OCI-LY7 (cell line): ENCODE measurements at regions not wholly inside any gene's neighbourhood (a gene's known extent, or its start where the extent isn't known, plus 50 kb on each side); places are given as distances from the start of the nearest gene placed in this dataset.

ENCODE experiments used
- BruUV-seq: library from RNA; stranded (reverse); fragments of 400-500 nt; replicated peaks from 2 replicates; lab custom pipeline; 2021; lab: Mats Ljungman, UMichigan
- CTCF ChIA-PET: fragments of 300-600 bp; sonication (Branson Sonifier 250); formaldehyde crosslinking; loops from one replicate; lab custom pipeline; 2022; ENCODE audit warnings: antibody characterized with exemption; ENCODE audit not compliant: unreplicated experiment; lab: Charles Lee
- POLR2A ChIA-PET: fragments of 300-600 bp; sonication (Branson Sonifier 250); formaldehyde crosslinking; loops from one replicate; lab custom pipeline; 2022; ENCODE audit warnings: antibody characterized with exemption; lab: Charles Lee
- DNase-seq: peaks from one replicate; pipeline ENCODE4 v3.0.0-alpha.2; 2015; ENCODE audit warnings: low spot score
- H2AFZ ChIP-seq: fragments of 200-600 bp; sonication (generic), shearing (Covaris generic); 2 replicates; pipeline ENCODE4 v1.6.1; 2014; ENCODE audit warnings: mild to moderate bottlenecking, antibody characterized with exemption, low read length, moderate library complexity
- H3K27ac ChIP-seq: fragments of 200-600 bp; sonication (generic); 2 replicates; pipeline ENCODE4 v1.5.1; 2014; ENCODE audit warnings: mixed run types, low read depth, mild to moderate bottlenecking, moderate library complexity, low read length, inconsistent platforms; ENCODE audit not compliant: poor library complexity, severe bottlenecking
- H3K36me3 ChIP-seq: fragments of 200-600 bp; sonication (generic); 2 replicates; pipeline ENCODE4 v1.6.1; 2014; ENCODE audit warnings: mild to moderate bottlenecking, antibody characterized with exemption, low read length, moderate library complexity, mixed read lengths; ENCODE audit not compliant: insufficient read depth
- H3K4me1 ChIP-seq: fragments of 200-600 bp; sonication (generic); 2 replicates; pipeline ENCODE4 v1.5.1; 2014; ENCODE audit warnings: mild to moderate bottlenecking, low read length; ENCODE audit not compliant: insufficient read depth, poor library complexity, severe bottlenecking
- H3K4me2 ChIP-seq: fragments of 200-600 bp; sonication (generic); 2 replicates; pipeline ENCODE4 v1.6.1; 2014; ENCODE audit warnings: mild to moderate bottlenecking, low read length
- H3K4me3 ChIP-seq: fragments of 200-600 bp; sonication (generic); 2 replicates; pipeline ENCODE4 v1.5.1; 2014; ENCODE audit warnings: mild to moderate bottlenecking, low read depth, low read length; ENCODE audit not compliant: poor library complexity, severe bottlenecking
- H3K79me2 ChIP-seq: fragments of 200-600 bp; sonication (generic); 2 replicates; pipeline ENCODE4 v1.6.1; 2016; ENCODE audit warnings: low read depth, mild to moderate bottlenecking, low read length, moderate library complexity, mixed read lengths; ENCODE audit not compliant: insufficient read depth
- H3K9me2 ChIP-seq: fragments of 200-600 bp; sonication (generic); 2 replicates; pipeline ENCODE4 v1.6.1; 2016; ENCODE audit warnings: mild to moderate bottlenecking, low read length, mixed read lengths; ENCODE audit not compliant: insufficient read depth
- H3K9me3 ChIP-seq: fragments of 200-600 bp; sonication (generic); 2 replicates; pipeline ENCODE4 v1.6.1; 2014; ENCODE audit warnings: mild to moderate bottlenecking, mixed run types, low read length, mixed read lengths
- H4K20me1 ChIP-seq: fragments of 200-600 bp; sonication (generic); 2 replicates; pipeline ENCODE4 v1.6.1; 2014; ENCODE audit warnings: mild to moderate bottlenecking, antibody characterized with exemption, low read length, moderate library complexity, mixed read lengths; ENCODE audit not compliant: insufficient read depth
- EZH2phosphoT487 ChIP-seq: fragments of 200-600 bp; sonication (generic); IDR thresholded peaks from 2 replicates; pipeline ENCODE4 v1.6.1; 2018; ENCODE audit warnings: low read depth, borderline replicate concordance, mild to moderate bottlenecking, mixed run types, antibody characterized with exemption, low read length, moderate library complexity, mixed read lengths
- intact Hi-C: fragments of 100-400 bp; cut with micrococcal nuclease; formaldehyde crosslinking; loops from one replicate; pipeline ENCODE4 v1.10.0; 2022; ENCODE audit not compliant: unreplicated experiment
- TF ChIP-seq, protein P1 (sequence below): fragments of 200-600 bp; sonication (generic); conservative IDR thresholded peaks from 2 replicates; pipeline ENCODE4 v1.5.1; 2014; ENCODE audit warnings: mild to moderate bottlenecking, antibody characterized with exemption, low read length, moderate library complexity, mixed read lengths

GRCh38 chr20:24875078-24875477, 74.0 kb upstream of the CST7 start:
- ChIA-PET CTCF (no interaction called here), POLR2A (interaction anchor here (0.6 kb wide), 1 partner anchor 301 kb away, joined by 3 read pairs; no protein-coding TSS in a partner anchor)
- Histone ChIP-seq H4K20me1 (no peaks in the 10 kb centered on the region), H2AFZ (no peak overlapping the region), H3K79me2 (no peaks in the 10 kb centered on the region), H3K4me3 (no peak overlapping the region), H3K27ac (no peak overlapping the region), H3K36me3 (no peaks in the 10 kb centered on the region), H3K4me1 (no peaks in the 10 kb centered on the region), H3K9me3 (no peaks in the 10 kb centered on the region), H3K9me2 (no peaks in the 10 kb centered on the region), H3K4me2 (no peak overlapping the region)
- TF ChIP-seq, protein P1, sequence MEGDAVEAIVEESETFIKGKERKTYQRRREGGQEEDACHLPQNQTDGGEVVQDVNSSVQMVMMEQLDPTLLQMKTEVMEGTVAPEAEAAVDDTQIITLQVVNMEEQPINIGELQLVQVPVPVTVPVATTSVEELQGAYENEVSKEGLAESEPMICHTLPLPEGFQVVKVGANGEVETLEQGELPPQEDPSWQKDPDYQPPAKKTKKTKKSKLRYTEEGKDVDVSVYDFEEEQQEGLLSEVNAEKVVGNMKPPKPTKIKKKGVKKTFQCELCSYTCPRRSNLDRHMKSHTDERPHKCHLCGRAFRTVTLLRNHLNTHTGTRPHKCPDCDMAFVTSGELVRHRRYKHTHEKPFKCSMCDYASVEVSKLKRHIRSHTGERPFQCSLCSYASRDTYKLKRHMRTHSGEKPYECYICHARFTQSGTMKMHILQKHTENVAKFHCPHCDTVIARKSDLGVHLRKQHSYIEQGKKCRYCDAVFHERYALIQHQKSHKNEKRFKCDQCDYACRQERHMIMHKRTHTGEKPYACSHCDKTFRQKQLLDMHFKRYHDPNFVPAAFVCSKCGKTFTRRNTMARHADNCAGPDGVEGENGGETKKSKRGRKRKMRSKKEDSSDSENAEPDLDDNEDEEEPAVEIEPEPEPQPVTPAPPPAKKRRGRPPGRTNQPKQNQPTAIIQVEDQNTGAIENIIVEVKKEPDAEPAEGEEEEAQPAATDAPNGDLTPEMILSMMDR = no peak
- TF ChIP-seq EZH2phosphoT487 = no peak
- intact Hi-C loops = no loop called here
- no peak for DNase-seq
- no TSS peak for BruUV-seq

DNA sequence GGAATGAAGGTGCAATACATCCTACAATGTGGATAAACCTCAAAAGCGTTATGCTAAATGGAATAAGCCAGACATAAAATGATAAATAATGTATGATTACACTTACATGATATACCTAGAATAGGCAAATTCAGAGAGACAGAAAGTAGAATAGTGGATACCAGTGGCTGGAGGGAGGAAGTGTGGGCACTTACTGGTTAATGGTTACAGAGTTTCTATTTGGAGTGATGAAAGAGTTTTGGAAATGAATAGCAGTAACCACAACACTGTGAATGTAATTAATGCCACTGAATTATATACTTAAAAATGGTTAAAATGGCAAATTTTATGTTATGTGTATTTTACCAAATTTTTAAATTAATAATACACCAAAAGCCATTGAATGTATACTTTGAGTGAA, 71.4 kb upstream of the CST7 start:
- Histone ChIP-seq H4K20me1 (no peaks in the 10 kb centered on the region), H3K79me2 (no peaks in the 10 kb centered on the region), H3K36me3 (no peaks in the 10 kb centered on the region), H3K4me3 (no peak overlapping the region), H3K9me2 (no peaks in the 10 kb centered on the region), H3K27ac (no peak overlapping the region), H3K4me1 (no peaks in the 10 kb centered on the region), H3K4me2 (no peak overlapping the region), H2AFZ (no peak overlapping the region), H3K9me3 (no peaks in the 10 kb centered on the region)
- TF ChIP-seq, protein P1 = no peak
- TF ChIP-seq EZH2phosphoT487 = no peak
- no peak for DNase-seq
- ChIA-PET CTCF (no interaction called here), POLR2A (no interaction called here)
- no TSS peak for BruUV-seq
- intact Hi-C loops = no loop called here

GRCh38 chr20:24878657-24879056, 70.4 kb upstream of the CST7 start:
- no peak overlapping the region for H3K4me3 ChIP-seq
- no peaks in the 10 kb centered on the region for H3K9me3 ChIP-seq
- CTCF ChIA-PET = no interaction called here
- no peak for DNase-seq
- H3K9me2 ChIP-seq = no peaks in the 10 kb centered on the region
- POLR2A ChIA-PET = interaction anchor here (0.6 kb wide), 1 partner anchor 1446 kb away, joined by 3 read pairs; no protein-coding TSS in a partner anchor
- H3K27ac ChIP-seq = no peak overlapping the region
- intact Hi-C loops = no loop called here
- no peaks in the 10 kb centered on the region for H3K36me3 ChIP-seq
- no peaks in the 10 kb centered on the region for H3K79me2 ChIP-seq
- BruUV-seq = no TSS peak
- no peaks in the 10 kb centered on the region for H4K20me1 ChIP-seq
- no peak overlapping the region for H3K4me2 ChIP-seq
- TF ChIP-seq, protein P1 = no peak
- TF ChIP-seq EZH2phosphoT487 = no peak
- no peaks in the 10 kb centered on the region for H3K4me1 ChIP-seq
- H2AFZ ChIP-seq = no peak overlapping the region
